ENCODE measurements at regions not wholly inside any gene's neighbourhood (a gene's known extent, or its start where the extent isn't known, plus 50 kb on each side); places are given as distances from the start of the nearest gene placed in this dataset.
"Not testable (repeated sequence)": the region's sequence is repeated elsewhere in the genome, so short reads cannot be mapped to it uniquely, and the experiment has no call there.

DNA sequence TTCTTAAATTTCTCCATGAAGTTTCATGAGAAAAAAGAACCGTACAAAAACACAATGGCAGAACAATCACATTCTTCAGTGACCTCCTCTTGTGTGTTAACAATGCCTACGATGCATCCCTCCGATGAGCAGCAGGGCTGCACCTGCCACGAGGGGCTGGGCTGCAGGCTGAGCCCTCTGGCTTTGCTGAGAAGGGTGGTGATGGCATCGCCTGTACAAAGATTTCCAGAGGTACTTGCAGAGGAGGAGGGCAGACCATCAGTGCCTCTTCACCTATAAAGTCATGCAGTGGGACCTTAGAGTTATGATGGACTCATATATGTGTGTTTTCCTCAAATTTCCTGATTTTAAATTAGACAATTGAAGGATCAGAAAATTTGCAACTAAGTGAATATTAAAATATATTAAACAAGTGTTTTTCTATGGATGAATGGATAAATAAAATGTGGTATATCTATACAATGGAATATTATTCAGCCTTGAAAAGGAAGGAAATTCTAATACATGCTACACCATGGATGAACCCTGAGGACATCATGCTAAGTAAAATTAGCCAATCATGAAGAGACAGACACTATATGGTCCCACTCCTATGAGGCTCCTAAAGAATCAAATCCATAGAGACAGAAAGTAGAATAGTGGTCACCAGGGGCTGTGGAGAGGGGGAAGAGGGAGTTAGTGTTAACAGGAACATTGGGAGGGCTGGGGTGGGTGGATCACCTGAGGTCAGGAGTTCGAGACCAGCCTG lies 489.3 kb downstream of the SIPA1L2 start:
- no peak for DNase-seq (ENCODE audit: low read depth in 2 of 2)

DNA sequence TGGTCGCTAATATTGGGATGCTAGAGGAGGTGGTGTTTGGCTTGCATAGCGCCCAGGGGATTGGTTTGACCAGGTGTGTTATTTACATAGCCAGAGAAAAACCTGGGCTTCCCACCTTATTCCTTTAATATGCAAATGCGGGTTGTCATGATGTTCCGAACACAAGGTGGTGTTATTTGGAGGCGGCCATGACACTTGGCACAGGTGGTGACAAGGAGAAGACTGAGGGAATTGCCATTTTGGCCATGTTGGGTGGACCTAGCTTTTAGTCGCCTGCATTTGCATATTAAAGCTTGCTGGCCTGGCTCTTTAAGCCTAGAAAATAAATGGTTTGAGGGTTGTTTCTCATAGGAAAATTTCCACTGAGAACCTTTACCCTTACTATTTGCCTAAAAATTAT lies 490.5 kb downstream of the SIPA1L2 start:
- DNase-seq (ENCODE audit: low read depth in 2 of 2): no peak

DNA sequence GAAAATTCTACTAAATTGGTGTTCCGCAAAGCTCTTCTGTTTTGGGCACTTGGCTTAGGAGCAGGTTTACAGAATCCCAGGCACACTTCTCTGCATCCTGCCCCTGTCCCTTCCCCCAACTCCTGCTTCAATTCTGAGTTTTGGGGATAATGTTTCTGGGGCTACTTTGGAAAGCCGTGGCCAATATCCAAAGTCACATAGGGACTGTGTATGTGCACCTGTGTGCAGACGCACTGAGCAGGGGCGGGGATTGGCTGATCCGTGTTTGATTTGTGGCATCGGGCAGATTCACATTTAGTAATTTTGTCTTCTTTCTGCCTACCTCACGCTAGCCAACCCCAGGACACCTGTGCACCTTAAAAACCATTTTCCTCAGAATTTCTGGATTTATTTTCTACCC lies 491.9 kb downstream of the SIPA1L2 start:
- DNase-seq (ENCODE audit: low read depth in 2 of 2): no peak

DNA sequence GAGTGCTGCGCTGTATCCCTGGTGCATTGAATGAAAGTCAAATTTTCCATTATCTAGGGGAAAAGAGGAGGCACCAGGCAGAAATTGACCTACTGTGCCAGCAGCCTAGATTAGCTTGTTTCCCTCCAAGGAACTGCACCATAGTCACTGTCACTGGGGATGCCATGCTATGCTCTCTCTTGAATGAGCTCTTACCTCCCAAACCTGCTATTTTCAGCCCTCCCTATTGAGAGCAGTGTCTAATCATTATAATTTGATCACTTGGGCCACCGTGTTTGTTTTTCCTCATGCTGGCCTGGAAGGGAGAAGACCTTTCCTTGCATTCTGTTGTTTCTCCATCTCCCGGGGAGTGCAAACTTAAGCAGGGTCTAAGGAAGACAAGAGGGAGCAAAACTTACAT lies 492.9 kb downstream of the SIPA1L2 start:
- no peak for DNase-seq (ENCODE audit: low read depth in 2 of 2)

DNA sequence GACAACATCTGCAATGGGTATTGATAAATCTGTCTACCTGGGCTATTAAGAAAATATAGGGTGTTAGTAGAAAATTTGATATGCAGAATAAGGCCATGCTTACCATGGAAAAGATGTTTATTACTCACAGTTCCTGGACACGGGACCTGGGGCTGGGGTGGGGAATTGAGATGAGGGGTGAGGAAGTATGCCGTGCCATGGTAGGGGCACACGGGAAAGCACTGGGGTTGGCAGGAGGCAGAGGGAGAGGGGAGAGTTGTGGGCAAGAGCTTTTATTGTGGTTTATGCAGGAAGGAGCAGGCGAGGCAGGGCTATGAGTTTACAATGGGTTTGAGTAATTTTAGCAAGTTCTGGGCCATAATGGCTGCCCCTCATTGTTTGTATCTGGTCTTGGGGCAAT lies 493.8 kb downstream of the SIPA1L2 start:
- DNase-seq (ENCODE audit: low read depth in 2 of 2): no peak

DNA sequence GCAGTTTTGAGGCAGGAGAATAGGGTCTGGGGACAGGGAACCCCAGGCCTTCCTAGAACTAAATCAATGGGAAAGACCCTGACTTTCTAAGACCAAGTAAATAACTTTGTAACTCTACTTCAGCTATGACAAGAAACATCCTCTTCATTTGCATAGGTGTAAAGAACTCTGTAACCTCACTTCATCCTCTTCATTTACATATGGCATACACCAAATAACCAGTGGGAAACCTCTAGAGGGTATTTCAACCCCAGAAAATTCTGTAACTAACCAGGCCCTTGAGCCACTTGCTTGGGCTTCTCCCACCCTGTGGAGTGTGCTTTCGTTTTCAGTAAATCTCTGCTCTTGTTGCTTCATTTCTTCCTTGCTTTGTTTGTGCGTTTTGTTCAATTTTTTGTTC lies 495.6 kb downstream of the SIPA1L2 start:
- DNase-seq (ENCODE audit: low read depth in 2 of 2): no peak

DNA sequence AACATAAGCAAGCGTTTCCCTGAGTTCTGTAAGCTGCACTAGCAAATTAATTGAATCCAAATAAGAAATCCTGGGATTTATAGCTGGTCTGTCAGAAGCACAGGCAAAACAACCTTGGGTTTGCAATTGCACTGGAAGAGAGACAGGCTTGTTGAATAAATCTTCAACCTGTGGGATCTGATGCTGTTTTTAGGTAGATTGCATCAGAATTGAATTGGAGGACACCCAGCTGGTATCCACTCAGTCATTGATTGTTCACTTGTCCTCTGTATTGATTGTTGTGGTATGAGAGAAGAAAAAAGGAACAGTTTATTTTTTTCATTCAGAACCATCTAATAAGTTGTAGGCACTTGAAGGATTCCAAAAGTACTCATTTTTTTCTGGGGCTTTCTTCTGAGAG lies 497.4 kb downstream of the SIPA1L2 start:
- no peak for DNase-seq (ENCODE audit: low read depth in 2 of 2)

DNA sequence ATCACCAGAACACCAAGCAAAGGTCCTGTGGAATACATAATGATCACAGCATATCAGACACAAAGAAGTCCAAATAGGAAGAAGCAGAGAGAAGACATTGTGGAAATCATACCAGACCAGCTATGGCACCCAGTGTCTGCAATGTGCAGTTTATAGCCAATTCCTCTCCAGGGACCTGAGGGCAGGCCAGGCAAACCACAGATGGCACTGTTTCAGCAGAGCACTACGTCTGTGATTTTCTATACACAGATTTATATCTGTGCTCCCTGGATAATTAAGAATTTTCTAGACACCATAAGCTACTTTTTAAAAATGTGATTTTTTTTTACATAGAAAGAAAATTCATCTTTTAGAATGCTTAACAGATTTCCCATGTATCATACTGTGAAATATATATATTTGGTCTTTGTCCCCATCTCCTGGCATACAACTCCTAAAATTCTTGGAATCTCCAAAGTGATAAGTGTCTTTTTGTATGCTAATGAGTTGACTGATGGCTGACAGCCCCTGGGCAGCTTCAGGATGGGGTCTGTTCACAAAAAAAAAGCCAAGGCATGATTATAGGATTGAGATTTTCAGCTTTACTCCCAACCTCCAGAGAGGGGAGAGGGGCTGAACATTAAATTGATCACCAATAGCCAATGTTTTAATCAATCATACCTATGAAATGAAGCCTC lies 498.1 kb downstream of the SIPA1L2 start:
- DNase-seq (ENCODE audit: low read depth in 2 of 2): no peak

DNA sequence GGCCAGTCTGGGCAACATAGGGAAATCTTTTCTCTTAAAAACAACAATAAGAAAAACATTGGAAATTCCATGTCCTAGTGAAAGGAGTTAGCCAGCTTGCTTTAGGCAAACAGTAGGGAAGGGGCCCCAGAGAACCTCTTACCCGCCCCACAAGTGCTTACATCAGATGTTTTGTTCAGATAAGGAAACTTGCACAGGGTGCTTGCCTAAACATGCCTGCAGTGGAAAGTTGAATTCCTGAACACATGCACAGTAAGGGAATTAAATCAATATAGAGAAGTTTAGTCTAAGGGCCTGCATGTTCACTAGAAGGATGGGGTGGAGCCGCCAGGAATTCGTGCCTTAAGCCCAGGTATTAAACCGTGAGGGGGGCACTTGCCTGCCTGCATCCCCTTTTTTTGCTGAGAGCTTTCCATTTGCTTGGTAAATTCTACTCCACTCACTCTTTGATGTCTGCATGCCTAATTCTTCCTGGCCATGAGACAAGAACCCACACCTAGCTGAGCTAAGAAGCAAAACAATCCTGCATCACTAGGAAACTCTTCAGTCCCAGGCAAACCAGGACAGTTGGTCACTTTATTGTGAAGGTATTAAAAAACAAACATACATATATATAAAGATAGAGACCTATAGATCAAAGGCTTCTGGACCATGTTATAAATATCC lies 499.0 kb downstream of the SIPA1L2 start:
- DNase-seq (ENCODE audit: low read depth in 2 of 2): no peak

DNA sequence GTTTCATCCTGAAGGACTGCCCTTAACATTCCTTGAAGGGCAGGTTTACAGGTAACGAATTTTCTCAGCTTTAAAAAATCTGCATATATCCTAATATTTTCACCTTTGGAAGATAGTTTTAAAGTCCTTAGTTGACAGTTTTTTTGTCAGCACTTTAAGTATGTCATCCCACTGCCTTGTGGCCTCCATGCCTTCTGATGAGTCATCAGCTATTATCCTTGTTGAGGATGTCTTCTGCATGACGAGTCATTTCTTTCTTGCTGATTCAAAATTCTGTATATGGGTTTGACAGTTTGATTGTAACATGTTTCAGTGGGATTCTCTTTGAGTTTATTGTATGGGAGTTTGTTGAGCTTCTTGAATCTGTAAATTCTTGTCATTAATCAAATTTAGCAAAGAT lies 500.6 kb downstream of the DISC1 start:
- no peak for DNase-seq (ENCODE audit: low read depth in 2 of 2)

DNA sequence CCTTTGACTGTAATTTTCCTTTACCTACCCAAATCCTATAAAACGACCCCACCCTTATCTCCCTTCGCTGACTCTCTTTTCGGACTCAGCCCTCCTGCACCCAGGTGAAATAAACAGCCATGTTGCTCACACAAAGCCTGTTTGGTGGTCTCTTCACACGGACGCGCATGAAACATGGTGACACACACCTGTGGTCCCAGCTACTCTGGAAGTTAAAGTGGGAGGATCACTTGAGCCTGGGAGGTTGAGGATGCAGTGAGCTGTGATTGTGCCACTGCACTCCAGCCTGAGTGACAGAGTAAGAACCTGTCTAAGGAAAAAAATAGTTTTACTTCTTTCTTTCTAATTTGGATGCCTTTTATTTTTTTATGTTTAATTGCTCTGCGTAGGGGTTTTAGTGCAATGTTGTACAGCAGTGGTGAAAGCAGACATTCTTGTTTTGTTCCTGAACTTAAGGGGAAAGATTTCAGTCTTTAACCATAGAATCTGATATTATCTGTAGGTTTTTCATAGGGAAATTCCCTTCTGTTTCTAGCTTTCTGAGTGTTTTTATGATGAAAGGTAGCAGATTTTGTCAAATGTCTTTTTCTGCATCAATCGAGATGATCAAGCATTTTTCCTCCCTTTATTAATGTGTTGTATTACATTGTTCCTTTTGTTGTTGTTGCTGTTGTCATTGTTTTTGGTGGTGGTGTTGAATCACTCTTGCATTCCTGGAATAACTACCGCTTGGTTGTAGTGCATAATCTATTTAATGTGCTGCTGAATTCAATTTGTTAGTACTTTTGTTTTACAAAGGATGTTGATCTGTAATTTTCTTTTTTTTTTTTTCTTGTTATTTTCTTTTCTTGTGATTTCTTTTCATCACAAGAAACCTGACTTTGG lies 497.4 kb downstream of the DISC1 start:
- DNase-seq (ENCODE audit: low read depth in 2 of 2): no peak

DNA sequence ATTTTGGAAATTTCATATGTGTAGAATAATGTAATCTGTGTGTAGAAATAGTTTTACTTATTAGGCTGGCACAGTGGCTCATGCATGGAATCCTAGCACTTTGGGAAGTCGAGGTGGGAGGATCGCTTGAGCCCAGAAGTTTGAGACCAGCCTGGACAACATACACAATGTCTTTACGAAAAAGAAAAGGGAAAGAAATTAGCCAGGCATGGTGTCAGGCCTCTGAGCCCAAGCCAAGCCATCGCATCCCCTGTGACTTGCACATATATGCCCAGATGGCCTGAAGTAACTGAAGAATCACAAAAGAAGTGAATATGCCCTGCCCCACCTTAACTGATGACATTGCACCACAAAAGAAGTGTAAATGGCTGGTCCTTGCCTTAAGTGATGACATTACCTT lies 491.3 kb downstream of the DISC1 start:
- DNase-seq (ENCODE audit: low read depth in 2 of 2): not testable (repeated sequence)

DNA sequence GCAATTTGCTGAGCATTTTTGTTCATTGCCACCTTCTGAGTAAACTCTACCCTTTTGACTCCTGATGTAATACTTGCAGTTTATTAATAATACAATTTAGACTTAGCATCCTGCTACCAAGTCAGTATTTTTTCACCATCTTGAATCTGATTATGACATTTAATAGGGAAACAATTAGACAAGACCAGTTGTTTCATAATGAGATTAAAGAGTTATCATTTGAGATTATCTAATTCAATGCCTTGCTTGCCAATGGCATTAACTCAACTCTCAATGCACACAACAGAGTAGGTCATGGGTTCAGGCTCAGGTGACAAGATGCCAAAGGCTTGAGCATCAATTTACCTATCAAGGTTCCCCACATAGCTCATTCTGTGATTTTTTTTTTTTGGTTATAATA lies 488.4 kb downstream of the DISC1 start:
- DNase-seq (ENCODE audit: low read depth in 2 of 2): no peak

DNA sequence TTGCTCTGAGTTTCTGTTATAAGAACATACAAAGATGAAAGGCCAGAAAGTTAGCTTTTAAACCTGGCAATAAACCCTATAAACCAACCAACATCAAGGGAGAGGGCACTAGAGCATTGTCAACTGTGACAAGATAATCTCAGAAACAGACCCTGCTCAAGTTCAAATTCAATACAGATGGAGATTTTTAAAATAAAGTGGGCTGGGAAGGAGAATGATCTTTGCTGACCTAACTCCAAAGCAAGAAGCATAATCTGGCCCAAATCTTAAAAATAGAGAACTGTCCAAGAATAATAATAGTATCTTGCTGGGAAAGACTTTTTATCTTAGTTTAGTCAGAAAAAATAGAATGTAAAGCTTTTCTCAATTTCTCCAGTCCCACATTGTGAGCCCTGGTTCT lies 485.5 kb downstream of the DISC1 start:
- DNase-seq (ENCODE audit: low read depth in 2 of 2): no peak

DNA sequence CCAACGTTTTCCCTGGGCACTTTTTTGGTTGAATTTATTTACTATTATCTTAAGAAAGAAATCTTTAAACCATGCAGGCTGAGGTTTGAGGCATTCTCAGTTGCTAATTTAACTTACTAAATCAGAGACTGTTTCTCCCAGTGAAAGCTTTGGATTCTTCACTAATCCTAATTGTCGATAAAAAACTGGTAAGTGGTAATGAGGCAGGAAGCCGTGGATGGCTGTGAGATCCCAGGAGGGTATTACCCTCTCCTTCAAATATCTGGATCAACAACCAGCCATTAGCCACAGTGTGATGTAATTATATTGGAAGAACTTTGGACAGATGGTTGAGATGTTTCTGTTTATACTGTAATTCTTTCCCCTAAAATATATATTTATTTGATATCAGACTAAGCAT lies 485.0 kb downstream of the DISC1 start:
- DNase-seq (ENCODE audit: low read depth in 2 of 2): no peak

DNA sequence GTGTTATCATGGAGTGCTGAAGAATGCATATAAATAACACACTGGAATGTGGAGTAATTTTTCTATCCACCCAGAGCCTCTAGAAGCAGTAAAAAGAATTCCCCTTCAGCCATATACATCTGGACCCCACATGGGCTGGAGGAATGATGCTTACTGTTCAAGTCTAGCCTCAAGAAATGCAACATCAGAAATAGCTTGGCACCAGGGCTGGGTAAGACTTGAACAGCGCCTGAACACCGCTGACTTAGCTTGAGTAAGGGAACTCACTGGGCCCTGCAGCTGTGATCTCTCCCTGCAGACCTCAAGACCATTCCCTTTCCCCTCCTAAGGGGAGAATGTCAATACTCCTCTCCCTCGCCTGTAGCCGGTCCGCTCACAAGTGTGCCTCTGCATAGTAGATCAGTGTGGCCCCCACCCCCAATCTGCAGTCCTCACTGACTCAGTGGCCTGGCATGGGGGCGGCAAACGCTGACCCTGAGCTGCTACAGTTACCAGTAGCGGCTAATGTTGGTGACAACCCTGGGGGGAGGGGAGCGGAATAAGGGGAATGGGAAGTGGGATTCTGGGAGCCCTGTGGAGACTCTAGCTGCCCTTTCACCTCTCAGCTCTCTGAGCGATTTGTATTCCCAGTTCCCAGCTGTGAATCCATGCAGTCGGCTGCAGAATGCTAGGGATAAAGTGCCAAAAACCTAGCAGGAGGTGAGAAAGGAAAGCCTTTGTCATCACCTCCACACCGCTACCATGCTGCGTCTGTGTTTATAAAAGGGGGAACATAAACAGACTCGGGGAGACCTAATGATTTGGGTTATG lies 483.9 kb downstream of the DISC1 start:
- DNase-seq (ENCODE audit: low read depth in 2 of 2): no peak

DNA sequence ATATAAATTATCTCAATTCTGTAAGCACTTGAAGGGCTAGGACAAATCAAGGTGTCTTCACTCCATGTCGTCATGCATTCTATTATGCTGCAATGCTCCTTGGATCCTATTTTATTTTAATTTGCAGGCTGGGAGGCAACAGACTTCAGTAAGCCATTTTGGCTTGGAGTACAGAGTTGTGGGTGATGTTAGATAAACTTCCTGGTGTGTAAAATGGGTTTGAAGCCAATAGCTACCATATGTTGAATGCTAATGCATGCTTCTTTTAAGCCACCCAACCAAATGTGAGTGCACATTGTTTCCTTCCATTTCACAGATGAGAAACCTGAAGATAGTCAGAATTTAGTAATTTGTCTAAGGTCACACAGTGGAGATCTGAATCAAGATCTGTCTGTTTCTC lies 482.8 kb downstream of the DISC1 start:
- DNase-seq (ENCODE audit: low read depth in 2 of 2): no peak

DNA sequence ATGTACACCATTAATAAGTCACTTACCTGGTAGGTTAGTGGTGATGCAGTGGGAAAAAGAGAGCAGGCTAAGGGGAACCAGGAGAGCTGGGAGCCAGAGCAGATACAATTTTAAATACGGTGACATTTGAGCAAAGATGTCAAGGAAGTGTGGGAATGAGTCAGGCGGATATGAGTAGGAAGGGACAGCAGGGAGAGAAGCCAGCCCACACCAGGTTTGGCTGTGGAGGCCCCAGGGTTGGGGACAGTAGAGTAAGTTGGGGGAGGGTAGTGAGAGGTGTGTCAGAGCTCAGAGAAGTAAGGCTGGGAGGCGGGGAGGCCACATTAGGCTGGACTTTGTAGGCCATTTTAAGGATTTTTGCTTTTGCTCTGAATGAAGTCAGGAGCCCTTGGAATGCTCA lies 482.0 kb downstream of the DISC1 start:
- DNase-seq (ENCODE audit: low read depth in 2 of 2): no peak

DNA sequence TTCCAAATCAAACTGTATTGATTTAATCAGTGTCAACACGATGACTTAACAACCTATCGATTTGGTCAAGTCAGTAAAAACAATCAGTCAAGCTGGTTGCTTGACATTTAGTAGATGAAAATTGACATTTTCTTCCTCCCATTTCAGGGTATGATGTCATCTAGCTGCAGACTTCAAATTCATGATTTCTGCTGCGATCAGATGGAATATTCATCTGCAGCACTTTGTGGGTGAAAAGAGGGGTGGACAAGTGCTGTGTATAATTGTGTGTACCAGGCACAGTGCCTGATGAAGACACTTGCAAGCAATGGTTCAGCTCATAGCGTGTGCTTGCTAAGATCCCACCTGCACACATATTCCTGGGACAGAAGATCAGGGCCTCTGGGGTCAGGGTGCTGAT lies 479.8 kb downstream of the DISC1 start:
- no peak for DNase-seq (ENCODE audit: low read depth in 2 of 2)

DNA sequence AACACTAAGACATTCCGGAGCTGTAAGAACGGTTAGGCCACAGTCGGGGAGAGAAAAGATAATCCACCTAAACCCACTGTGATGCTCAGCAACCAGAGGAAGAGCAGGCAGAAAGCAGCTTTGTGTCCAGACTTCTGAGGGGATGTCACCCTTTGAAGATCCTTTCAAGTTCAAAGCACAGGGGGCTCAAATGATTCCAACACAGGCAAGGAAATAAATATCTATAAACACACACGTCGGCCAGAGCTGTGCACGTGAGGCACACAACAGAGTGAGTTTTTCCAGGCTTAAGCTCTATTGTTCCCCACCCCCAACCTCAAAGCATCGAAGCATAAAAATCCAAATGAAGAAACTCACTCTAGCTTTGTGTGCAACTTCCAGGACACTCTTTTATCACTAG lies 479.0 kb downstream of the DISC1 start:
- DNase-seq (ENCODE audit: low read depth in 2 of 2): no peak

DNA sequence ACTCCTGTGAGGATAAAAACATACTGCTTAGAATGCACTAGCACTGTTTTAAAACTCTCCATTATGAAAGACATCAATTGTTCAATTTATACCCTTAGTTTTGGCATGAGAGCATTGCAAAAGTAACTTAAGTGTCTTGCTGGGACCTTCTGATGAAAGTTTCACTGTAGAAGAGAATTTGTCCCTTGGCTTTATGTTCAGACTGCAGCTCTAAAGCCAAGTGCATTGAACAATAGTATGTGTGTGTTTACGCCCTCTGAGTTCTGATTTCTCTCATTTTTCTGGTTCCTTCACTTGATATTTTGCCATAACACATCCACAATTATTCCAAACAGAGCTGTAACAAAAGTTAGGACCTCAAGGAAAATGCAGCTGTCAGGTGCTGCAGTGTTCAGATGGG lies 474.6 kb downstream of the DISC1 start:
- DNase-seq (ENCODE audit: low read depth in 2 of 2): no peak
